Erythroblast (primary cell): ENCODE measurements at regions not wholly inside any gene's neighbourhood (a gene's known extent, or its start where the extent isn't known, plus 50 kb on each side); places are given as distances from the start of the nearest gene placed in this dataset.

Experiments
- DNase-seq, 2 experiments: peaks; one replicate each; lab custom pipeline; 2025; lab: John Stamatoyannopoulos, UW
- GATA1 ChIP-seq: IDR thresholded peaks from 2 replicates; pipeline ENCODE4 v1.6.1; 2011; ENCODE audit warnings: low read depth, mild to moderate bottlenecking, control low read depth, low read length, moderate library complexity
- POLR2A ChIP-seq: IDR thresholded peaks from 2 replicates; pipeline ENCODE4 v1.6.1; 2011; ENCODE audit warnings: mild to moderate bottlenecking, low read length

- no peak for DNase-seq
- no peak for TF ChIP-seq GATA1
- no peak for TF ChIP-seq POLR2A
Measured at GRCh38 chr13:78339927-78340326, 263.4 kb downstream of the POU4F1 start.

- TF ChIP-seq GATA1 (no peak), POLR2A (no peak)
- DNase-seq: no peak
Measured at GRCh38 chr13:78334059-78334458, 269.3 kb downstream of the POU4F1 start.

GRCh38 chr13:78326633-78327032, 276.7 kb downstream of the POU4F1 start:
- TF ChIP-seq GATA1 (no peak), POLR2A (no peak)
- DNase-seq: no peak

GRCh38 chr13:78325585-78325984, 277.8 kb downstream of the POU4F1 start:
- no peak for DNase-seq
- TF ChIP-seq POLR2A (no peak), GATA1 (no peak)

GRCh38 chr13:78323848-78324247, 279.5 kb downstream of the POU4F1 start:
- no peak for TF ChIP-seq POLR2A
- TF ChIP-seq GATA1: no peak
- no peak for DNase-seq

GRCh38 chr13:78323040-78323439, 280.3 kb downstream of the POU4F1 start:
- no peak for DNase-seq

GRCh38 chr13:78319101-78319627, 284.2 kb downstream of the POU4F1 start:
- DNase-seq: no peak
- no peak for TF ChIP-seq POLR2A
- no peak for TF ChIP-seq GATA1

More at GRCh38 chr13:78323040-78323439, 280.3 kb downstream of the POU4F1 start:
- TF ChIP-seq POLR2A (no peak), GATA1 (no peak)

- TF ChIP-seq GATA1: no peak
- no peak for TF ChIP-seq POLR2A
Measured at GRCh38 chr13:78317030-78317429, 286.3 kb downstream of the POU4F1 start.

GRCh38 chr13:78309497-78310180, 293.7 kb downstream of the POU4F1 start:
- no peak for DNase-seq
- TF ChIP-seq POLR2A (no peak), GATA1 (no peak)

More at GRCh38 chr13:78317030-78317429, 286.3 kb downstream of the POU4F1 start:
- DNase-seq: no peak

- DNase-seq: no peak
- TF ChIP-seq GATA1 (no peak), POLR2A (no peak)
Measured at GRCh38 chr13:78306519-78307206, 296.7 kb downstream of the POU4F1 start.

GRCh38 chr13:78305171-78305570, 298.2 kb downstream of the POU4F1 start:
- no peak for TF ChIP-seq POLR2A
- no peak for TF ChIP-seq GATA1
- DNase-seq: no peak

- TF ChIP-seq POLR2A: no peak
- no peak for DNase-seq
Measured at GRCh38 chr13:78299832-78300623, 303.3 kb downstream of the POU4F1 start.

GRCh38 chr13:78298657-78299056, 304.7 kb downstream of the POU4F1 start:
- TF ChIP-seq POLR2A: no peak
- no peak for TF ChIP-seq GATA1
- DNase-seq: no peak
